HT-29 (cell line): ENCODE measurements at regions not wholly inside any gene's neighbourhood (a gene's known extent, or its start where the extent isn't known, plus 50 kb on each side); places are given as distances from the start of the nearest gene placed in this dataset.

Experiments
- DNase-seq: peaks from one replicate; pipeline ENCODE4 v3.0.0-alpha.2; 2015; ENCODE audit warnings: low spot score

GRCh38 chr20:58139849-58140786 is 88.3 kb downstream of the ANKRD60 start:
- no peak for DNase-seq

DNA sequence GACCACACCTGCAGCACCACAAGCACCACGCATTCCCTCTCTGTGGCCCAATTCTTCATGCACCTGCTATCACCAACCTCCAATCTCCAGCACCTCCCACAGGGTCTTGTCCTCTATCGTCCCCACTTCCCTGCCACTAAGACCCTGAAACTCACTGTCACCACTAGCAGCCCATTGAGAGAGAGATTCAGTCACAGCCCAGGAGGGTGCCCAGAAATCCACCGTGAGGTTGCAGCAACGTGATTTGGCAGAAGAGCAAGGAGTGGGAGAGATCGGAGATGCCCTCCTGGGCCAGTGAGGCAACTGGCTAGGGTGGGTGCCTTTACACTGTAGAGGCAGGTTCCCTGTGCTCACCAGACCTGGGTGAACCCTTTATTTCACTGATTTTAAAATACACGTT is 90.1 kb downstream of the ANKRD60 start:
- DNase-seq = no peak

GRCh38 chr20:58137651-58138265 is 90.7 kb downstream of the ANKRD60 start:
- no peak for DNase-seq

DNA sequence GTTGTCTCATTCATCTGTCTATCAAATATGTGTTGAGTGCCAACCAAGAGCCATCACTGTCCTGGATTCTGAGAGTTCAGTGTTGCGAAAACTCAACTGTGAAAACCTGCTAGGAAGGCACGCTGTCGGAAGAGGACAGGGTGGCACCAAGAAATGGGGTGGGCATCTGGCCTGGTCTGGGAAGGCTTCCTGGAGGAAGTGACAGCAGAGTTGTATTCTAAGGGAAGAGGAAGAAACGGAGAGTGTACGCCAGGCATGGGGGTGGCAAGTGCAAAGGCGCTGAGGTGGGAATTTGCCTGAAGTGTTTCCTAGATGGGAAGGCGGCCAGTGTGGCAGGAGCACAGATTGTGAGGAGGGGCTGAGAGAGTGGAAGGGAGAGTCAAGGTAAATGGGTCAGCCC is 91.2 kb downstream of the ANKRD60 start:
- DNase-seq = no peak

DNA sequence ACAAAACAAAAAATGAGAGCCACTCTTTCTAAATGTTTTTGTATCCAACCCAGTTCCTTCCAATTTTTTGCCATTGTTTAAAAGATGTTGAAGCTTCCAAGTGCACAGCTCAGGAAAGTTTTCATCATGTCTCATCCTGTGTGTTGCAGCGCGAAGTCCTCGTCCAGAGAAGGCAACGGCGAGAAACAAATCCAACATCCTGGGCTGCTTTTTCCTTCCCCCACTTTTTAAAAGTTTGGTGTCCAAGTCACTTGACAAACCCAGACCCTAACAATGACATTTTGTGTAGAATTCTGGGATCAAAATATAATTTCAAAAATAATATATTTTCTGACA is 92.3 kb downstream of the ANKRD60 start:
- no peak for DNase-seq

- peak; percentile 18 for DNase-seq
Observed at GRCh38 chr20:58135441-58136148, 92.9 kb downstream of the ANKRD60 start.

DNA sequence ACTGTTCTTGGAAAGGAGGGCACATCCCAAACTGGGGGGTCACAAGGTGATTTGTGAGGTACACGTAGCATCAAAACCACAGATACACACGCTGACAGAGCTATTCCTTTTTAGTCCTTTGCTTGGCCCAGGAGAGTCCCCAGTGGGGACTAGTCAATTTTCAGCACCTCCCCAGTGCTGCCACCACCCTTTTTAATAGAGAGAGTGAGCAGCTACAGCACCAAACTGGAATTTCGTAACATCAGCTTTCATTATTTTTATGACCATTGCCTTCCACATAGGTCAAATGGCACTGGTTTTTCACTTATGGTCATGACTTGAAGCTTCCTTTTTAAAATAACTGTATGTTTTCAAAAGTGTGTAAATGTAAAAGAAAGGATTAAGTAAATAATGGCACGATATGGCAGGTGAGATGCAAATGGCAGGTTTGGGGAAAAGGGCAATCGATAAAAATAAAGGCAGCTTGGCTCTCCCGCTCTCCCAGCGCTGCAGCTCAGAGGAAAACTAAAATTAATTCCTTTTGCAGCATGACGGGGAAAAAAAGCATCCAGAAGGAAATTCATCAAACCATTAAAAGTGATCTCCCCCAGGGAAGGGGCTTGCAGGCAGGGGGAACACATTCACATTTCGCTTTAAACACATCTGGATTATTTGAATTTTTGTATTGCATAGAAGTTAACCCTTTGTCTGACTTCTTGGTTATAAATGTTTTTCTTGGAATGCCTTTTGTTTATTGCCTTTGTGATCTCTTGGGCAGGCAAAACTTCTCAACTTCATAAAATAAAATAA is 95.2 kb downstream of the ANKRD60 start:
- peak; percentile 45 for DNase-seq

DNA sequence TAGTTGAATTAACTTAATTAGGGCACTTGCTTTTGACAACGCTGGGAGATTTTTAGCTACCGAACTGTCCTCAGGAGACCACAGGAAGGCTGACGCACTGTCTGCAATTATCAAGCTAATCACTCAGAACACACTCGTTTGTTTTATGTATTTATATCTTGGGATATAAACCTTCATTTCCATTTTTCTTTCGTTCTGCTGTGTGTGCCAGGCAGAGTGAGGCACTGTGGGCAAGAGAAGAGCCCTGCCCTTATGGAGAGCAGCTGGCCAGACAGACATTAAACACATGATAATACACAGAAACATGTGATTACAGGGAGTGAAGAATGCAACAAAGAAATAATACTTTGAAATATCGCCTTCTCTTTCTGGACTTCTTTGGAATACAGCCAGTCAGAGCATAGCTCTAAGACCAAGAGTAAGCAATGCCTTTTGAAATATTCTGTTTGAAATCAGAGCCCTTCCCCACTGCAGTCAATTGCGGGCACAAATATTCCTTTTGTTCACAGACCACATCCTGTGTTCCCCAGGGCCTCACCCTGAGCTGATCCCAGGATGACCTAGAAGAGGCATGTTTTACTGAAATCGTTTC is 96.8 kb downstream of the ANKRD60 start:
- DNase-seq = peak; percentile 63

GRCh38 chr20:58131151-58131550 is 97.3 kb downstream of the ANKRD60 start:
- DNase-seq = peak; percentile 65

DNA sequence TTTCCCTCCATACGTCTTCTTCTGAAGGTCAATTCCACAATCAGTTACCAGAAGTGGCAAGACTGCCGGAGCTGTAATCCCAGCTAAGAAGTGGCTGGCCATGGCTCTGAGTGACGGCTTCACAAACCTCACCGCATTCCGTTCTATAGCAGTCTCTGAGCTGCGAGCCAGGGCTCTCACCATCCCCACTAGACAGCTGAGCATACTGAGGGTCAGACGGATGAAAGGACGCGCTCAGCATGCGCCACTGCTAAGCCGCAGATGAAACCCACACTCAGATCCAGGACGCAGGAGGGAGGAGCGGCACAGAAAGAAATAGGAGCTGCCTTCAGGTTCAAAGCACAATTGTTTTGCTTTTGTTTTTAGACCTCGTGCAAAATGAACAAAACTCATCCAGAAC is 97.9 kb downstream of the ANKRD60 start:
- no peak for DNase-seq

GRCh38 chr20:58130156-58130555 is 98.3 kb downstream of the ANKRD60 start:
- DNase-seq = no peak

DNA sequence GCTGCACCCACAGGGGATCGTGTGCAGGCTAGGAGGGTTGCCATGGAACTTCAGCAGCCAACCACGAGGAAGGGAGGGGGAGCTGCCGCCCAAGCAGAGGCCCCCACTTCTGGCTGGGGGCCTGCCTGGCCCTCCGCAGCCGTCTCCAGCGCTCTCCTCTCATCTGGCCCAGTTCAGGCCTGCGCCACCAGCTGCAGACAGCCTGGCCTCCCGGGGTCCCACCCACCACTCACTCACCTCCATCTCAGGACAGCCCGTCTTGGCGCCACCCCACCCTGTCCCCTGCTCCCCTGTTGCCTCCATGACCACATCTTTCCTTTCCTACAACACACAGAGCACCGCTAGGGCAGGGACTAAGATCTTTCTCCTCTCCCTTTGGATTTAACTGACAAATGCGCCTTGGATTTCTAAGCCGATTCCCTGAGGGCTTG is 98.7 kb downstream of the ANKRD60 start:
- no peak for DNase-seq

DNA sequence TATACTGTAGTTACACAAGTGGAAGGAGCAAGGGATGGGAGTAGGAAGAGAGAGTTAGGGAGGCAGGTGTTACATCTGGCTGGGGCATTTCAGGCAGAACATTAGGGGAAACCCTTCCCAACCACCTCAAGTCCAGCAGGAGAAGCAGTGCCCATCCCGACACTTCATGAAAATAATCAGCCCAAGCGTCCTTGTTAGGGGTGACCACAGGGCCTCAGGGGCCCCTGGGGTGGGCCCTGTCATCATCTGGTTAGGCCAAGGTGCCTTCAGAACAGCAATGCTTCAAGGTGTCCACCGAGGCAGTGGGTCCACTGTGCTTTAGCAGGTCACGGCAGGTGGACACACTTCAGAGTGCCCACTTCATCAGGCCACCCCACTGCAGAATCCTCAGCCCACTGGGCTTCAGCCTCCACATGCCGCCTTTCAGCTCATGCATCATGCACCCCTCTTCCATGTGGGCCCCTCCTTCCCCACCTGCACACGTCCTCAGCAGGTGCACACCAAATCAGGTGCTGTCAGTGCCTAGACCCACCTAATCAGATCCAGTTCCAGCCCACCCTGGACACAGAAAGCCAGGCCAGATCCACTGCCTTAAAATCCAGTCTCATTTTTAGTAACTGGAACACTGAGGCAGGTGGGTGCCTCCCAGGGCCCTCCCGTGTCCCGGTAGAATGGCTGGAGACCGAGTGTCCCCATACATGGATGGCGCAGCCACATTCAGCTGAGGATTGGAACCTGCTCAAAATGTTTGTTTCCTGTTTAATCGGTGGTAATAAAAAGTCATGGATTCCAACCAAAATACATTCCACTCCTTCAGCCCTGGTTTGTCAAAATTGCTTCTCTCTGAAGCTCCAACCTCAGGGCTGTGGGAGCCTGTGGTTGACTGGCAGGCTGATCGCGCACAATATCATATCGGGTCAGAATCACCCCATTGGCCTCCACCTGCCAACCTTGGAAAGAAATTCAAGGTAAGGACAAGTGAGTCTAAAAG is 99.5 kb downstream of the ANKRD60 start:
- no peak for DNase-seq

DNA sequence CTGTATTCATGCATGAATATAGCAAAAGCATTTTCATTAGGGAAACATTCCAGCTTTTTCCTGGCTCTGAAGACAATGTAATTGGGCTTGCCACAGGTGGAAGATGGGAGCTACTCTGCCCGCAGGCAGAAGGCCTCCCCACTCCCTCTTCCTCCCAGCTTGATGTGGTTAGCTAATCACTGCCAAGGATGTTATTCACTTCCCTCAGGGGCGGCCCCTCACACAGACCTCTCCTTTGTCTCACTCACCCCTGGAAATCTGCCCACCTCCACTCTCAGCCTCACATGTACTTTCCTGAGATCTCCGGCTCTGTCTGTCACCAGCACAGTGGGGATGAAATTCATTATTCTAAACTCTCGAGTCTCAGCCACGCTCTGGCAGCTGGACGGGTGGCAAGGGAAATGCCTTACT is 100.7 kb downstream of the ANKRD60 start:
- peak; percentile 16 for DNase-seq

DNA sequence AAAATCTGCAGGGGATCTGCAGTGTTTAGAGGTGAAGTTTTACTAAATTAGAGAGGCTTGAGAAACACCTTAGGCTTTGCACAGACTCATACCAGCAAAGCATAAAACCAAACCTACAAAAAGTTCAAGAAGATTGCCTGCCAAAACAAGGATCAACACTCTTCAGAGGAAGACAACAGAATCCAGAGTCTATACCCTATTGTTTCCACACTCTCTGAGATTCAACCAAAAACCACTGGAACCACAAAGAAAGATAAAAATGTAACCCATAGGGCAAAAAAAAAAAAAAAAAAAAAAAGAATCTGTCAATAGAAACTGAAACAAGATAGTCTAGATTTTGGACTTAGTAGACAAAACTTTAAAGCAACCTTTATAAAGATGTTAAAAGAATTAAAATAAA is 102.7 kb downstream of the ANKRD60 start:
- DNase-seq = no peak

DNA sequence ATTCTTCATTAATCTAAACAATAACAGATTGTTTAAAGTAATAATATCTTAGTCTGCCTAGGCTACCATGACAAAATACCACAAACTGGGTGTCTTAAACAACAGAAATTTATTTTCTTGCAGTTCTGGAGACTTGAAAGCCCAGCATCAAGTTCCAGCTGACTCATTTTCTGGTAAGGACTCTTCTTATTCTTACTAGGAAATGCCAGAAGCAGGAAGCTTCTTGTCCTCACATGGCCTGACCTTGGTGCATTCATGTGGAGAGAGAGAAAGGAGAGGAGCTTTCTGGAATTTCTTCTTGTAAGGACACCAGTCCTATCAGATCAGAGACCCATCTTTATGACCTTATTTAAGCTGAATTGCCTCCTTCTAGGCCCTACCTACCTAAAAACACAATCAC is 110.5 kb downstream of the ANKRD60 start:
- DNase-seq = no peak

GRCh38 chr20:58116505-58116904 is 111.9 kb downstream of the ANKRD60 start:
- no peak for DNase-seq

GRCh38 chr20:58113716-58114115 is 114.7 kb downstream of the ANKRD60 start:
- no peak for DNase-seq

DNA sequence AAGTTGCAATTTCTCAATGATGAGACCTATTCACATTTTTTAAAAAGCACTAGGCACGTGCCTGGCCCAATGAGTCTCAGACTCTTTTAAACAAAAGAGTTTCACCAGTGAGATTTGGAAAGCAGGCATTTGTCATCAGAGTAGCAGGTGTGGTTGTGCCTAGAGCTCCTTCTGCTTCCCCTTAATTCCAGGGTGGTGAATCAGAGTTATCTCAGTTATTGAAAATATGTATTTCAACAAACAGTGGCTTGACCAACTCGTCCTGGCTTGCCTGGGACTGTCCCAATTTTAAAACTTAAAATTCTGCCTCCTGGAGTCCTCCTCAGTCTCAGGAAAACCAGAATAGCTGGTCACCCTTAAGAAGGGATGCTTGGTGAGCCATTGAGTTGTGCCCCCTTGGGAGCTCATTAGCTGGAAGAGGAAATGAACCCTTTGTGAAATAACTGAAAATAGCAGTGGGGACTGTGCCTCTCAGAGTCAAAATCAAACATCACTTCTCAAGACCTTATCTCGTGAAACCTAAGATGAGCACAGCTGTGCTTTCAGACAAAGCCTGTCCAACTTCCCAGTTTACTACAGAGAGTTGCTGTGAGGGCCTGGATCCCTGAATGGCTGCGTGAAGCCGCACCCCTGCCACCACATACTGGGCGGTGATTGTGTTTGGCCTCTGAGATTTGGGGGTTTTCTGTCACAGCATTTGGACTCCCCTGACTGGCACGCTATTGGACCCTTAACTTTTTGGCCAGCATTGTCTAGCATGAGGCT is 116.3 kb downstream of the ANKRD60 start:
- no peak for DNase-seq
